Gastroesophageal sphincter (tissue), 4 donors: ENCODE measurements at regions not wholly inside any gene's neighbourhood (a gene's known extent, or its start where the extent isn't known, plus 50 kb on each side); places are given as distances from the start of the nearest gene placed in this dataset.

Experiments used
- ATAC-seq: fragments of 150-250 bp; one replicate; pipeline ENCODE4 v1.9.1; 2016; ENCODE audit warnings: mild to moderate bottlenecking, moderate library complexity
- H3K27ac ChIP-seq, 4 donors: fragments of 200-600 bp; sonication (generic) in 3 of 4; 1 replicate in 3 of 4; 2 replicates in 1 of 4; pipeline ENCODE4 v1.5.1; 2016 to 2019
- H3K27me3 ChIP-seq: fragments of 200-600 bp; sonication (generic); one replicate; pipeline ENCODE4 v1.5.1; 2019
- H3K36me3 ChIP-seq, 2 donors: fragments of 200-600 bp; sonication (generic); one replicate each; pipeline ENCODE4 v1.5.1; 2019; ENCODE audit warnings: control low read depth in 1 of 2
- H3K4me1 ChIP-seq, 3 donors: fragments of 200-600 bp; sonication (generic); 1 replicate in 2 of 3; 2 replicates in 1 of 3; pipeline ENCODE4 v1.5.1; 2016 to 2019; ENCODE audit warnings: control low read depth in 2 of 3
- H3K4me3 ChIP-seq, 2 donors: fragments of 200-600 bp; sonication (generic); one replicate each; pipeline ENCODE4 v1.5.1; 2019; ENCODE audit warnings: mild to moderate bottlenecking in 1 of 2, moderate library complexity in 1 of 2
- H3K9me3 ChIP-seq, 3 donors: fragments of 200-600 bp; sonication (generic); one replicate each; pipeline ENCODE4 v1.5.1; 2017 to 2019; ENCODE audit warnings: control low read depth in 2 of 3
- EP300 ChIP-seq: sonication (generic); formaldehyde crosslinking; IDR thresholded peaks from one replicate; pipeline ENCODE4 v1.6.1; 2017; ENCODE audit warnings: antibody characterized with exemption, mild to moderate bottlenecking
- POLR2A ChIP-seq, 2 donors: fragments of 450-650 bp; IDR thresholded peaks; one replicate each; pipeline ENCODE4 v1.6.1; 2017; ENCODE audit warnings: antibody characterized with exemption in 2 of 2, mild to moderate bottlenecking in 2 of 2, moderate library complexity in 1 of 2
- POLR2AphosphoS5 ChIP-seq: sonication (generic); formaldehyde crosslinking; IDR thresholded peaks from one replicate; pipeline ENCODE4 v1.6.1; 2017; ENCODE audit warnings: antibody characterized with exemption
- WGBS, 2 donors: methylation state at CpG; one replicate each; pipeline ENCODE4 v1.1.5; 2018; ENCODE audit warnings: low coverage in 1 of 2; 5-methylcytosine and 5-hydroxymethylcytosine counted together
- TF ChIP-seq, protein P1 (sequence below), 4 experiments: fragments of 200-600 bp in 2 of 4; fragments of 450-650 bp in 2 of 4; sonication (generic) in 1 of 4; IDR thresholded peaks; one replicate each; pipeline ENCODE4 v1.5.1; 2017 to 2019; ENCODE audit warnings: antibody characterized with exemption in 4 of 4, mild to moderate bottlenecking in 2 of 4, moderate library complexity in 2 of 4

DNA sequence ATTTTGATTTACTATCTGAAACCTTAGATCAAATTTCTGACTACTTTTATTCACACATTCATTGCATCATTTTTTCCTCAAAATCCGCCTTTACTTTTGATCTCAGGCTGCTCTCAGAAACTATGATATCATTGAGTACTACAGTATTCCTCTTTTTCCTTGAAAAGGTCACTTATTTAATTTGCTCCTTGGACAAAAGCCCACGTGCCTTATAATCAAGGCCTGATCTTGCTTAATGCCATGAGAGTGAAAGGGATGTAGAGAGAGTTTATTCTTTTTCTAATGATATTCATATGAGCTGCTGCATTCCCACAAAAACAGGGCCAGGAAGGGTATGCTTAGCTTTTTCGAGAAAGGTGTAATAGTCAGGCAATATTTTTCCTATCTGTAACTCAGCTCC, 327.0 kb downstream of the ETS1 start:
- Histone ChIP-seq H3K4me1 (no peaks in the 10 kb centered on the region), H3K27ac (no peak overlapping the region), H3K27me3 (no peaks in the 10 kb centered on the region), H3K9me3 (no peaks in the 10 kb centered on the region), H3K36me3 (no peaks in the 10 kb centered on the region), H3K4me3 (no peak overlapping the region)
- ATAC-seq, result no peak
- TF ChIP-seq POLR2AphosphoS5 (no peak), POLR2A (IDR thresholded peaks at IDR 0.05) (no peak), EP300 (no peak)
- TF ChIP-seq, protein P1, sequence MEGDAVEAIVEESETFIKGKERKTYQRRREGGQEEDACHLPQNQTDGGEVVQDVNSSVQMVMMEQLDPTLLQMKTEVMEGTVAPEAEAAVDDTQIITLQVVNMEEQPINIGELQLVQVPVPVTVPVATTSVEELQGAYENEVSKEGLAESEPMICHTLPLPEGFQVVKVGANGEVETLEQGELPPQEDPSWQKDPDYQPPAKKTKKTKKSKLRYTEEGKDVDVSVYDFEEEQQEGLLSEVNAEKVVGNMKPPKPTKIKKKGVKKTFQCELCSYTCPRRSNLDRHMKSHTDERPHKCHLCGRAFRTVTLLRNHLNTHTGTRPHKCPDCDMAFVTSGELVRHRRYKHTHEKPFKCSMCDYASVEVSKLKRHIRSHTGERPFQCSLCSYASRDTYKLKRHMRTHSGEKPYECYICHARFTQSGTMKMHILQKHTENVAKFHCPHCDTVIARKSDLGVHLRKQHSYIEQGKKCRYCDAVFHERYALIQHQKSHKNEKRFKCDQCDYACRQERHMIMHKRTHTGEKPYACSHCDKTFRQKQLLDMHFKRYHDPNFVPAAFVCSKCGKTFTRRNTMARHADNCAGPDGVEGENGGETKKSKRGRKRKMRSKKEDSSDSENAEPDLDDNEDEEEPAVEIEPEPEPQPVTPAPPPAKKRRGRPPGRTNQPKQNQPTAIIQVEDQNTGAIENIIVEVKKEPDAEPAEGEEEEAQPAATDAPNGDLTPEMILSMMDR (IDR thresholded peaks at IDR 0.05), result no peak
- WGBS, 2 donors, result 76 to 82% methylated on average over 3 of the region's 3 CpGs

DNA sequence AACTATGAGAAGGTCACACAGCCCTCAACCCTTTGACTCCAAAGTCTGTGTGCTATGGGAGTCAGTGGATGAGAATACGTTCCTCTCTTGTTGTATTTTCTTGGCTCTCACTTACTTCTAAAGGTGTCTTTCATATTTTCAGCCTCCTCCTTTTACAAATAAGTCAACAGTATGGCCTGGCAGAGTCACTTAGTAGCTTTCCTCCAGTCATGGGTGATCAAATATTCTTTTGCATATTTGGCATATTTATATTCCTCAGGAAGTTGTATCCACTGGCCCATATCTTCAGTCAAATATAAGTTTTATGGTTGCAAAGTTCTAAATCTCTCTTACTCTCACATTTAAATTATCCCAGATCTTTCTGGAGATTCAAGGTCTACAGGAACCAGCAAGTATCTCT, 327.5 kb downstream of the ETS1 start:
- H3K4me1 ChIP-seq, result no peaks in the 10 kb centered on the region
- no peak overlapping the region for H3K27ac ChIP-seq
- TF ChIP-seq EP300 (no peak), POLR2A (IDR thresholded peaks at IDR 0.05) (no peak), POLR2AphosphoS5 (no peak)
- TF ChIP-seq, protein P1 (IDR thresholded peaks at IDR 0.05), result no peak
- no peak for ATAC-seq
- no peaks in the 10 kb centered on the region for H3K27me3 ChIP-seq
- no peaks in the 10 kb centered on the region for H3K36me3 ChIP-seq
- no peak overlapping the region for H3K4me3 ChIP-seq
- WGBS, 2 donors, result 89 to 100% methylated on average over 1 of the region's 1 CpG
- no peaks in the 10 kb centered on the region for H3K9me3 ChIP-seq

DNA sequence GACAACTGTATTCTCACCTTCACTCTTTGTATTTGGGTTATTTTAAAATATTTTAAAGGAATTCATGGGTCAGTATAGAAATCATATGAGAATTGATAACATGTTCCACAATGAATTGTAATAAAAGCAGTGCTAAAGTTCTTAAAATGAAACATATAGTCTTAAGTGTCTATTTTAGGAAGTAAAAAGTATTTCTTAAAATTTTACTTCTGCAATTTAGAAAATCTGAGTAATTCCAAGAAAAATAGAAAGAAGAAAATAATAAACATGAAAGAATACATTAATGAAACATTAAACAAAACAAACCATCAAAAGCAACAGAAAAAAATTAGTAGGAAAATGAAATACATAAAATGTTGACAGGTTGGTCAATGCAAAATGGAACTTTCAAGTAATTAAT, 332.4 kb downstream of the ETS1 start:
- no peak overlapping the region for H3K27ac ChIP-seq
- no peaks in the 10 kb centered on the region for H3K9me3 ChIP-seq
- TF ChIP-seq, protein P1 (IDR thresholded peaks at IDR 0.05), result no peak
- no peak for TF ChIP-seq EP300
- no peak for TF ChIP-seq POLR2AphosphoS5
- no peak for TF ChIP-seq POLR2A (IDR thresholded peaks at IDR 0.05)
- no peak for ATAC-seq
- no peak overlapping the region for H3K4me3 ChIP-seq
- no peaks in the 10 kb centered on the region for H3K27me3 ChIP-seq
- H3K4me1 ChIP-seq, result no peaks in the 10 kb centered on the region
- no peaks in the 10 kb centered on the region for H3K36me3 ChIP-seq

DNA sequence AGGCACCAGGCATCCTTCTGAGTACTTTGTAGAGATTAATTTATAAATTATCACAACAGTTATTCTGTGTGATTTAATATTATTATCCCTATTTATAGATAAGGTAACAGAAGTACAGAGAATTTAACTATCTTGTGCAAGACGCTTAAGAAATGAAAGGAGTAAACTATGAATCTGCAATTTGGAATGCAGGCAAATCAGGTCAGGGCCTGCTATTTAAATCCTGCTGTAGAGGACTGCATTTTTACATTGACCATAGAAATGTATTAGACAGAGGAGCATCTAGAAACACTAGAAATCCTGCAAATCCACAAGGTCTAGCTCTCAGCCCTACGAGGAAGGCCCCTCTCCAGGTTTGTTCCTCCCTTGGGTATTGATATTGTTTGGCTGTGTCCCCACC, 336.2 kb downstream of the ETS1 start:
- Histone ChIP-seq H3K4me1 (no peaks in the 10 kb centered on the region), H3K27ac (no peak overlapping the region), H3K27me3 (no peaks in the 10 kb centered on the region), H3K9me3 (no peaks in the 10 kb centered on the region), H3K4me3 (no peak overlapping the region), H3K36me3 (no peaks in the 10 kb centered on the region)
- no peak for ATAC-seq
- 58 to 70% methylated on average over 2 of the region's 2 CpGs for WGBS, 2 donors
- TF ChIP-seq POLR2A (IDR thresholded peaks at IDR 0.05) (no peak), POLR2AphosphoS5 (no peak), EP300 (no peak)
- TF ChIP-seq, protein P1 (IDR thresholded peaks at IDR 0.05), result no peak

DNA sequence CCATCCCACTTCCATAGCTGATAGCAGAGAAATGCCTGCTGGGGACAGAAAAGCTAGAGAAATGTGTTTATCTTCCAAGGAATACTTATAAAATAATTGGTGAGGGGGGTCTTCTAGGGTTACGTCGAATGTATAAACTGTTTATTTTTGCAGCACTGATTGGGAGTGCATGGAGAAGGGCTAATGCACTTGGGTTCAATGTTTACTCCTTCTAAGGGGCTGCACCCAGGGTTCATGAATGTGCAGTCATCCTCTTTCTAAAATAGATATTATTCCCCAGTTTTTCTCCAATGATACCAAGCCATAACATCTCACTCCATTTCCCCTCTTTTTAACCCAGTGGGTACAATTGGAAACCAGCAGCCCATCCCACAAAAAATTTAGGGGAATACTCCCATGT, 336.9 kb downstream of the ETS1 start:
- Histone ChIP-seq H3K4me1 (no peaks in the 10 kb centered on the region), H3K27ac (no peak overlapping the region), H3K4me3 (no peak overlapping the region), H3K9me3 (no peaks in the 10 kb centered on the region), H3K36me3 (no peaks in the 10 kb centered on the region), H3K27me3 (no peaks in the 10 kb centered on the region)
- ATAC-seq, result no peak
- 67% methylated on average over 2 of the region's 2 CpGs; no CpG with 5 or more reads in 1 of the 2 donors for WGBS, 2 donors
- TF ChIP-seq, protein P1 (IDR thresholded peaks at IDR 0.05), result no peak
- no peak for TF ChIP-seq POLR2A (IDR thresholded peaks at IDR 0.05)
